Calu3 (cell line): ENCODE measurements at regions not wholly inside any gene's neighbourhood (a gene's known extent, or its start where the extent isn't known, plus 50 kb on each side); places are given as distances from the start of the nearest gene placed in this dataset.

Experiments
- BruUV-seq: library from RNA; stranded (reverse); fragments of 400-500 nt; replicated peaks from 2 replicates; lab custom pipeline; 2021; lab: Mats Ljungman, UMichigan
- CTCF ChIA-PET: fragments of 300-600 bp; sonication (Branson Sonifier 250); formaldehyde crosslinking; loops from one replicate; lab custom pipeline; 2022; ENCODE audit warnings: antibody characterized with exemption; lab: Charles Lee
- DNase-seq: peaks from one replicate; pipeline ENCODE4 v3.0.0; 2022
- H3K27ac Mint-ChIP-seq: one replicate; pipeline ENCODE4 v1.8.0; 2022; ENCODE audit warnings: mixed read lengths; ENCODE audit not compliant: unreplicated experiment
- H3K27me3 Mint-ChIP-seq: one replicate; pipeline ENCODE4 v1.8.0; 2022; ENCODE audit warnings: mixed read lengths; ENCODE audit not compliant: unreplicated experiment
- H3K36me3 Mint-ChIP-seq: one replicate; pipeline ENCODE4 v1.8.0; 2022; ENCODE audit warnings: mild to moderate bottlenecking, moderate library complexity, mixed read lengths; ENCODE audit not compliant: insufficient read depth, unreplicated experiment
- H3K4me1 Mint-ChIP-seq: one replicate; pipeline ENCODE4 v1.8.0; 2022; ENCODE audit warnings: mild to moderate bottlenecking, low read depth, mixed read lengths; ENCODE audit not compliant: unreplicated experiment
- H3K4me3 Mint-ChIP-seq: one replicate; pipeline ENCODE4 v1.8.0; 2022; ENCODE audit warnings: mild to moderate bottlenecking, low read depth, moderate library complexity, mixed read lengths; ENCODE audit not compliant: unreplicated experiment
- H3K9me3 Mint-ChIP-seq: one replicate; pipeline ENCODE4 v1.8.0; 2022; ENCODE audit warnings: low read depth, mixed read lengths; ENCODE audit not compliant: unreplicated experiment
- intact Hi-C: fragments of 100-400 bp; cut with micrococcal nuclease; formaldehyde crosslinking; loops from one replicate; pipeline ENCODE4 v1.10.0; 2022; ENCODE audit not compliant: unreplicated experiment
- TF ChIP-seq, protein P1 (sequence below): fragments of 200-600 bp; IDR thresholded peaks from one replicate; pipeline ENCODE4 v1.8.0; 2022; ENCODE audit warnings: antibody characterized with exemption; ENCODE audit not compliant: unreplicated experiment

DNA sequence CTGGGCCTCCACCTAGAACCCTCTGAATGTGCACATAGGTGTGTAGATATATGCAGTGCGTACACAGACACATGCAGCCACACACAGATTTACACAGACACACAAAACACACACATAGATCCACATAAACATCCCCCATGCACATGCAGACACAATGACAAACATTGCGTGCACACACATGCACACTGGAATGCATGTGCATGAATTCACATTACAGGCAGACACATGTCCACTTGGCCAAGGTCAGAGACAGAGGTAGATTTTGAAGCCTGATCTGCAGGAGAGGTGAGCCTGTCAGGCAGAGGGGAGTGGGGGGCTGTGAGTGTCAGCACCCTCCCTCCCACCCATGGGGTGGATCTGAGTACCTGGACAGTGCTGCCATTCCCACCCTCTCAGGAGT lies 338.5 kb downstream of the PTPRU start:
- Mint-ChIP-seq H3K27me3 (no peaks in the 10 kb centered on the region), H3K27ac (no peak overlapping the region), H3K36me3 (peaks cover 7% of the 10 kb centered on the region), H3K9me3 (no peaks in the 10 kb centered on the region), H3K4me3 (no peak overlapping the region), H3K4me1 (peaks cover 15% of the 10 kb centered on the region)
- BruUV-seq, result no TSS peak
- TF ChIP-seq, protein P1, sequence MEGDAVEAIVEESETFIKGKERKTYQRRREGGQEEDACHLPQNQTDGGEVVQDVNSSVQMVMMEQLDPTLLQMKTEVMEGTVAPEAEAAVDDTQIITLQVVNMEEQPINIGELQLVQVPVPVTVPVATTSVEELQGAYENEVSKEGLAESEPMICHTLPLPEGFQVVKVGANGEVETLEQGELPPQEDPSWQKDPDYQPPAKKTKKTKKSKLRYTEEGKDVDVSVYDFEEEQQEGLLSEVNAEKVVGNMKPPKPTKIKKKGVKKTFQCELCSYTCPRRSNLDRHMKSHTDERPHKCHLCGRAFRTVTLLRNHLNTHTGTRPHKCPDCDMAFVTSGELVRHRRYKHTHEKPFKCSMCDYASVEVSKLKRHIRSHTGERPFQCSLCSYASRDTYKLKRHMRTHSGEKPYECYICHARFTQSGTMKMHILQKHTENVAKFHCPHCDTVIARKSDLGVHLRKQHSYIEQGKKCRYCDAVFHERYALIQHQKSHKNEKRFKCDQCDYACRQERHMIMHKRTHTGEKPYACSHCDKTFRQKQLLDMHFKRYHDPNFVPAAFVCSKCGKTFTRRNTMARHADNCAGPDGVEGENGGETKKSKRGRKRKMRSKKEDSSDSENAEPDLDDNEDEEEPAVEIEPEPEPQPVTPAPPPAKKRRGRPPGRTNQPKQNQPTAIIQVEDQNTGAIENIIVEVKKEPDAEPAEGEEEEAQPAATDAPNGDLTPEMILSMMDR, result no peak
- intact Hi-C loops, result loop anchor here (5.0 kb wide), 1 partner anchor 82 kb away; no protein-coding TSS in a partner anchor
- CTCF ChIA-PET, result no interaction called here
- DNase-seq, result no peak

DNA sequence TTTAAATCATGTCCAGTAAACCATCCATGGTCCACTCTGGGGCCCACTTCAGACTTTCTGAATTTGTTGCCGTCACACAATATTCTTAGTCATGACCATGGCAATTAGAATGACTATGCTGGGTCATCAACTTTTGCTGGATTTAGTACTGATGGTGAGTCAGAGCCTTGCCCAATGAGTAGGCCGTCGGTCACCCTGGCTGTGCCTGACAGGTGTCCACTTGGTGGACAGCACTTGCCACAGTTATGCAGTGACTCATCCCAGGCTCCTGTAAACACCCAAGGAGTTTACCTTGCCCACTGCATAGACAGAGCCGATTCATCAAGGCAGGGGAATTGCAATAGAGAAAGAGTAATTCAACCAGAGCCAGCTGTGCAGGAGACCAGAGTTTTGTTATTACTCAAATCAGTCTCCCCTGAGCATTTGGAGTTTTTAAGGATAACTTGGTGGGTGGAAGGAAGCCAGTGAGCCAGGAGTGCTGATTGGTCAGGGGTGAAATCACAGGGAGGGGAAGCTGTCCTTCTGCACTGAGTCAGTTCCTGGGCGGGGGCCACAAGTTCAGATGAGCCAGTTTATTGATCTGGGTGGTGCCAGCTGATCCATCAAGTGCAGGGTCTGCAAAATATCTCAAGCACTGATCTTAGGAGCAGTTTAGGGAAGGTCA lies 333.8 kb downstream of the PTPRU start:
- no peaks in the 10 kb centered on the region for H3K27me3 Mint-ChIP-seq
- no TSS peak for BruUV-seq
- peaks cover 10% of the 10 kb centered on the region for H3K36me3 Mint-ChIP-seq
- DNase-seq, result peak; percentile 88
- peak overlapping the region; percentile 50 for H3K4me3 Mint-ChIP-seq
- H3K4me1 Mint-ChIP-seq, result peaks cover 20% of the 10 kb centered on the region
- peak overlapping the region; percentile 61 for H3K27ac Mint-ChIP-seq
- TF ChIP-seq, protein P1, result no peak
- intact Hi-C loops, result loop anchor here (5.0 kb wide), 1 partner anchor 87 kb away; no protein-coding TSS in a partner anchor
- CTCF ChIA-PET, result no interaction called here
- peaks cover 4% of the 10 kb centered on the region for H3K9me3 Mint-ChIP-seq

DNA sequence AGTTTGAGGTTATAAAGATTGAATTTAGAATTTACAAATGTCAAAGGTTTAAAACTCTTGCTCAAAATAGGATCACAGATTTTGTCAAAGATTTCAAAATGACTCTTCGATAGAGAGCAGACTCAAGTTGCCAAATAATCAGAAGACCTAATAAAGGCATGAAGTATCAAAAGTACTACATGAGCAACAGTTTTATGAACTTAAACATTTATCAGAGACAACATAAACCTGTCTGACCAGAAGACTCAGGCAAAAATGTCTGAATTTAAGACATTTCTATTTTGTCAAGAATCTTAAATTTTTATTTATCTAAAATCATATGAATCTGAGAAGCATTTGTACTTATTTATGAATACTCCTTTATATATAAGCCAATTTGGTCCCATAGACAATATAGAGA lies 330.9 kb downstream of the PTPRU start:
- no peak overlapping the region for H3K27ac Mint-ChIP-seq
- TF ChIP-seq, protein P1, result no peak
- no peaks in the 10 kb centered on the region for H3K27me3 Mint-ChIP-seq
- H3K9me3 Mint-ChIP-seq, result peaks cover 11% of the 10 kb centered on the region
- peaks cover 10% of the 10 kb centered on the region for H3K36me3 Mint-ChIP-seq
- no peak for DNase-seq
- no TSS peak for BruUV-seq
- CTCF ChIA-PET, result interaction anchor here (1.4 kb wide), 1 partner anchor 17 kb away, joined by 4 read pairs; no protein-coding TSS in a partner anchor
- peaks cover 20% of the 10 kb centered on the region for H3K4me1 Mint-ChIP-seq
- H3K4me3 Mint-ChIP-seq, result no peak overlapping the region
- intact Hi-C loops, result no loop called here

DNA sequence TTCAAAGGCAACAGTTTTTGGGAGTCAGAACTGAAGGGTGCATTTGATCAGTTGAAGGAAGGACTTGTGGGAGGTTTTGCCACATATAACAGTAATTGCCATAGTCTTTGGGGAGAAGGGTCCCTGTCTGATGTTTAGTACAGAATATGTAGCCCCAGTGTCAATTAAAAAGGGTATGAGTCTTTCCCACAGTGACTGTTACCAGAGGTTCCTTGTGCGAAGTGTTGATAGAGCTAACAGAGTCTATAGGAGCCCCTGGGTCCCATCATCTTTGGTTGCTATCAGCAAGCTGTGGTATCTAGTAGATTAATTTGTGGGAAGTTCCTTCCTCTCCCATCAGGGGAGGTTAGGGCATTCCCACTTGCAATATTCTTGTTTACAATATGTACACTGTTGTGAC lies 329.2 kb downstream of the PTPRU start:
- H3K4me1 Mint-ChIP-seq, result peaks cover 11% of the 10 kb centered on the region
- H3K9me3 Mint-ChIP-seq, result peaks cover 11% of the 10 kb centered on the region
- H3K27ac Mint-ChIP-seq, result no peak overlapping the region
- CTCF ChIA-PET, result no interaction called here
- TF ChIP-seq, protein P1, result no peak
- no peak overlapping the region for H3K4me3 Mint-ChIP-seq
- H3K27me3 Mint-ChIP-seq, result no peaks in the 10 kb centered on the region
- intact Hi-C loops, result no loop called here
- BruUV-seq, result no TSS peak
- no peak for DNase-seq
- H3K36me3 Mint-ChIP-seq, result peaks cover 10% of the 10 kb centered on the region
